ENCODE measurements at regions not wholly inside any gene's neighbourhood (a gene's known extent, or its start where the extent isn't known, plus 50 kb on each side); places are given as distances from the start of the nearest gene placed in this dataset.

- ChIA-PET POLR2A (no interaction called here), CTCF (no interaction called here)
- Histone ChIP-seq H3K9me3 (ENCODE audit: control insufficient read depth, insufficient read depth, low read length) (peaks cover 3% of the 10 kb centered on the region; the same call in 1 of the 2 replicates), H3K27me3 (ENCODE audit: control insufficient read depth, insufficient read depth, low read length) (no peaks in the 10 kb centered on the region), H3K27ac (ENCODE audit: low read depth, low read length) (no peak overlapping the region), H3K4me3 (ENCODE audit: low read depth, low read length) (no peak overlapping the region)
- TF ChIP-seq, protein P1, sequence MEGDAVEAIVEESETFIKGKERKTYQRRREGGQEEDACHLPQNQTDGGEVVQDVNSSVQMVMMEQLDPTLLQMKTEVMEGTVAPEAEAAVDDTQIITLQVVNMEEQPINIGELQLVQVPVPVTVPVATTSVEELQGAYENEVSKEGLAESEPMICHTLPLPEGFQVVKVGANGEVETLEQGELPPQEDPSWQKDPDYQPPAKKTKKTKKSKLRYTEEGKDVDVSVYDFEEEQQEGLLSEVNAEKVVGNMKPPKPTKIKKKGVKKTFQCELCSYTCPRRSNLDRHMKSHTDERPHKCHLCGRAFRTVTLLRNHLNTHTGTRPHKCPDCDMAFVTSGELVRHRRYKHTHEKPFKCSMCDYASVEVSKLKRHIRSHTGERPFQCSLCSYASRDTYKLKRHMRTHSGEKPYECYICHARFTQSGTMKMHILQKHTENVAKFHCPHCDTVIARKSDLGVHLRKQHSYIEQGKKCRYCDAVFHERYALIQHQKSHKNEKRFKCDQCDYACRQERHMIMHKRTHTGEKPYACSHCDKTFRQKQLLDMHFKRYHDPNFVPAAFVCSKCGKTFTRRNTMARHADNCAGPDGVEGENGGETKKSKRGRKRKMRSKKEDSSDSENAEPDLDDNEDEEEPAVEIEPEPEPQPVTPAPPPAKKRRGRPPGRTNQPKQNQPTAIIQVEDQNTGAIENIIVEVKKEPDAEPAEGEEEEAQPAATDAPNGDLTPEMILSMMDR (IDR thresholded peaks at IDR 0.05; ENCODE audit: low read depth, low read length), result no peak
- no peak for DNase-seq (ENCODE audit: low read depth, low spot score)
Measured at GRCh38 chr6:8783191-8783590, 347.8 kb upstream of the SLC35B3 start.

- no peak for DNase-seq (ENCODE audit: low read depth, low spot score)
- ChIA-PET POLR2A (no interaction called here), CTCF (no interaction called here)
- TF ChIP-seq, protein P1 (IDR thresholded peaks at IDR 0.05; ENCODE audit: low read depth, low read length), result no peak
- Histone ChIP-seq H3K27ac (ENCODE audit: low read depth, low read length) (no peak overlapping the region), H3K4me3 (ENCODE audit: low read depth, low read length) (no peak overlapping the region), H3K27me3 (ENCODE audit: control insufficient read depth, insufficient read depth, low read length) (no peaks in the 10 kb centered on the region), H3K9me3 (ENCODE audit: control insufficient read depth, insufficient read depth, low read length) (peaks cover 3% of the 10 kb centered on the region)
Measured at GRCh38 chr6:8780653-8781052, 345.3 kb upstream of the SLC35B3 start.

DNA sequence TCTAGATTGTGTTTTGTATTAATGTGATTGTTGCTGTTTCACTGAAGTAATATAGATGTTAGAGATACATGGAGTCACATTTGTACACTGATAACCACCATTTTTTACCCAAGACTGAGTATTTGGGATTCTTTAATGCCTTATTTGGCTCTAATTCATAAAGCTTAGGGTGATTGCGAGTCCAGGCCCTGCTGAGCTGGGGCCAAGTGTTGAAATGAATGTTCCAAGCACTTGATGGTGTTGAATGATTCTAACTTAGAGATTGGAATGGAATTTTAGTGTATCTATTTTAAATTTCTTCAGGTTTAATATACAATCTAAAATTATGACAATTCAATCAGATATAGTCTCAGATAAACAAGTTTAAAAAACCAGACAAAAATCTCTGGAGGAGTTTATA is 329.4 kb upstream of the SLC35B3 start:
- POLR2A ChIA-PET, result no interaction called here
- TF ChIP-seq, protein P1 (IDR thresholded peaks at IDR 0.05; ENCODE audit: low read depth, low read length), result no peak

GRCh38 chr6:8760951-8761350 is 325.6 kb upstream of the SLC35B3 start:
- DNase-seq (ENCODE audit: low read depth, low spot score), result no peak
- no peaks in the 10 kb centered on the region for H3K27me3 ChIP-seq (ENCODE audit: control insufficient read depth, insufficient read depth, low read length)
- peaks cover 9% of the 10 kb centered on the region for H3K9me3 ChIP-seq (ENCODE audit: control insufficient read depth, insufficient read depth, low read length)
- ChIA-PET POLR2A (no interaction called here), CTCF (no interaction called here)
- TF ChIP-seq, protein P1 (IDR thresholded peaks at IDR 0.05; ENCODE audit: low read depth, low read length), result no peak
- H3K4me3 ChIP-seq (ENCODE audit: low read depth, low read length), result no peak overlapping the region
- no peak overlapping the region for H3K27ac ChIP-seq (ENCODE audit: low read depth, low read length)

More for the DNA sequence above, 329.4 kb upstream of the SLC35B3 start:
- no peak overlapping the region for H3K27ac ChIP-seq (ENCODE audit: low read depth, low read length)
- no peaks in the 10 kb centered on the region for H3K27me3 ChIP-seq (ENCODE audit: control insufficient read depth, insufficient read depth, low read length)
- no peak for DNase-seq (ENCODE audit: low read depth, low spot score)
- CTCF ChIA-PET, result no interaction called here
- H3K9me3 ChIP-seq (ENCODE audit: control insufficient read depth, insufficient read depth, low read length), result peaks cover 5% of the 10 kb centered on the region; the same call in 1 of the 2 replicates
- H3K4me3 ChIP-seq (ENCODE audit: low read depth, low read length), result no peak overlapping the region

DNA sequence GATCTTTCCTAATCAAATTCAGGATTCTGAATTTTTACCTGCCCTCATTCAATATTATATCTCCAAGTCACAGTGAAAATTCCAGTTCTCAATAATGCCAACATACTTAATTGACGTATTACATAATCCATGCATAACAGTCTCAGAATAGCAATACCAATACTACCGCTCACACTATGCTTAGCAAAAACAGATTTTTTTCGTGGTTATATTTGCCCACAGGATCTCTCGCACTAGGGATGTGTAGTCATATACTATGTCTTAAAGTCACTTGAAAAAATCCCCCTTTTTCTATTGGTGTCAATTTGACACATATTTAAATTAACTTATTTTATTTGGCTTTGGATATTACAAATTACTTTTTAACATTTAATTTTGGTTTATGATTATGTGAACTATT is 323.1 kb upstream of the SLC35B3 start:
- no peaks in the 10 kb centered on the region for H3K27me3 ChIP-seq (ENCODE audit: control insufficient read depth, insufficient read depth, low read length)
- H3K4me3 ChIP-seq (ENCODE audit: low read depth, low read length), result no peak overlapping the region
- TF ChIP-seq, protein P1 (IDR thresholded peaks at IDR 0.05; ENCODE audit: low read depth, low read length), result no peak
- no peak overlapping the region for H3K27ac ChIP-seq (ENCODE audit: low read depth, low read length)
- POLR2A ChIA-PET, result no interaction called here
- CTCF ChIA-PET, result no interaction called here
- DNase-seq (ENCODE audit: low read depth, low spot score), result no peak
- H3K9me3 ChIP-seq (ENCODE audit: control insufficient read depth, insufficient read depth, low read length), result peaks cover 9% of the 10 kb centered on the region
